Psoas muscle (tissue), 7 donors: ENCODE measurements at regions not wholly inside any gene's neighbourhood (a gene's known extent, or its start where the extent isn't known, plus 50 kb on each side); places are given as distances from the start of the nearest gene placed in this dataset.

Experiments used
- ATAC-seq, 4 donors: fragments of 200-7000 bp; cut with Tn5 transposase; one replicate each; pipeline ENCODE4 v1.9.1; 2020; ENCODE audit warnings: moderate library complexity in 3 of 4, mild to moderate bottlenecking in 2 of 4
- DNase-seq, 2 donors: peaks; one replicate each; pipeline ENCODE4 v3.0.0-alpha.2; 2020
- H3K27ac ChIP-seq: fragments of 200-600 bp; one replicate; pipeline ENCODE4 v1.8.0; 2022
- H3K27me3 ChIP-seq, 3 donors: fragments of 200-600 bp in 1 of 3; one replicate each; pipeline versions ENCODE4 v1.6.1 to v1.8.0; 2013 to 2022; ENCODE audit warnings: low read length in 2 of 3, mild to moderate bottlenecking in 2 of 3, moderate library complexity in 1 of 3; ENCODE audit not compliant: insufficient read depth in 3 of 3
- H3K36me3 ChIP-seq, 2 donors: fragments of 200-600 bp in 1 of 2; one replicate each; pipeline versions ENCODE4 v1.6.1 to v1.8.0; 2013 to 2022; ENCODE audit warnings: low read depth in 1 of 2, mild to moderate bottlenecking in 1 of 2, moderate library complexity in 1 of 2; ENCODE audit not compliant: insufficient read depth in 1 of 2
- H3K4me1 ChIP-seq: fragments of 200-600 bp; one replicate; pipeline ENCODE4 v1.8.0; 2022
- H3K4me3 ChIP-seq: fragments of 200-600 bp; one replicate; pipeline ENCODE4 v1.8.0; 2022; ENCODE audit warnings: mild to moderate bottlenecking
- H3K9me3 ChIP-seq: fragments of 200-600 bp; one replicate; pipeline ENCODE4 v1.8.0; 2022
- CTCF ChIP-seq: fragments of 200-600 bp; IDR thresholded peaks from one replicate; pipeline ENCODE4 v1.8.0; 2022; ENCODE audit warnings: antibody characterized with exemption
- WGBS, 3 donors: extraction: QIAGEN DNeasy Blood & Tissue Kit; methylation state at CpG; one replicate each; pipeline versions ENCODE4 v1.1.6 to v1.1.7; 2013; 5-methylcytosine and 5-hydroxymethylcytosine counted together
- intact Hi-C, 2 donors: fragments of 100-400 bp; cut with DNase I; formaldehyde crosslinking; loops; one replicate each; pipeline versions ENCODE4 v1.11.0 to v1.14.2; 2022
- donor health status: healthy with polysubstance abuse.
- donor health status: DM: no; HTN: no; CAD: no; lungs with moderate emphysema.
- donor health status: Bipolar disorder and iron deficiency.
- donor health status: healthy.
- donor health status: DM: yes; HTN: yes; CAD: no.
- donor health status: DM: no; HTN: no; CAD: no.
- donor health status: DM: yes; HTN: yes; CAD: no.

- Histone ChIP-seq H3K4me3 (no peak overlapping the region), H3K4me1 (no peaks in the 10 kb centered on the region), H3K27ac (no peak overlapping the region), H3K27me3 (no peaks in the 10 kb centered on the region), H3K9me3 (no peaks in the 10 kb centered on the region), H3K36me3 (no peaks in the 10 kb centered on the region)
- WGBS, 3 donors, result 36 to 51% (median 42%) methylated on average over 1 of the region's 1 CpG
- ATAC-seq (no peak), DNase-seq (no peak)
- no peak for TF ChIP-seq CTCF
- intact Hi-C loops, result no loop called here
Observed at GRCh38 chr3:26560081-26560480, 62.5 kb upstream of the LRRC3B start.

- no peak for TF ChIP-seq CTCF
- Histone ChIP-seq H3K27me3 (no peaks in the 10 kb centered on the region), H3K27ac (no peak overlapping the region), H3K9me3 (no peaks in the 10 kb centered on the region), H3K4me1 (no peaks in the 10 kb centered on the region), H3K4me3 (no peak overlapping the region), H3K36me3 (no peaks in the 10 kb centered on the region)
- intact Hi-C loops, result no loop called here
- 40 to 62% (median 44%) methylated on average over 3 of the region's 3 CpGs for WGBS, 3 donors
- DNase-seq (no peak), ATAC-seq (no peak)
Observed at GRCh38 chr3:26562021-26562768, 60.4 kb upstream of the LRRC3B start.
